ENCODE measurements at regions not wholly inside any gene's neighbourhood (a gene's known extent, or its start where the extent isn't known, plus 50 kb on each side); places are given as distances from the start of the nearest gene placed in this dataset.
"Not testable (repeated sequence)": the region's sequence is repeated elsewhere in the genome, so short reads cannot be mapped to it uniquely, and the experiment has no call there.

- not testable (repeated sequence) for TF ChIP-seq POLR2A (IDR thresholded peaks at IDR 0.05; ENCODE audit: low read length); PHF8 (IDR thresholded peaks at IDR 0.05; ENCODE audit: borderline replicate concordance, low read depth)
- TF ChIP-seq, protein P1, sequence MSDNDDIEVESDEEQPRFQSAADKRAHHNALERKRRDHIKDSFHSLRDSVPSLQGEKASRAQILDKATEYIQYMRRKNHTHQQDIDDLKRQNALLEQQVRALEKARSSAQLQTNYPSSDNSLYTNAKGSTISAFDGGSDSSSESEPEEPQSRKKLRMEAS (IDR thresholded peaks at IDR 0.05) = not testable (repeated sequence)
Measured at GRCh38 chr9:67312504-67312903, 320.2 kb upstream of the SPATA31A3 start.
